GM23338 (cell line): ENCODE measurements at regions not wholly inside any gene's neighbourhood (a gene's known extent, or its start where the extent isn't known, plus 50 kb on each side); places are given as distances from the start of the nearest gene placed in this dataset.

Experiments
- ATAC-seq: fragments of 200-7000 bp; cut with Tn5 transposase; 3 replicates; pipeline ENCODE4 v1.9.1; 2020
- DNase-seq: peaks from one replicate; pipeline ENCODE4 v3.0.0-alpha.2; 2015; ENCODE audit warnings: low spot score
- H2AFZ ChIP-seq: fragments of 200-600 bp; sonication (generic); 2 replicates; pipeline ENCODE4 v1.8.0; 2016; ENCODE audit warnings: antibody characterized with exemption, mild to moderate bottlenecking, moderate library complexity
- H3F3A ChIP-seq: fragments of 200-600 bp; sonication (generic); replicated peaks from 2 replicates; pipeline ENCODE4 v1.8.0; 2017; ENCODE audit warnings: antibody characterized with exemption, mixed run types, low read depth
- H3K27ac ChIP-seq: fragments of 200-600 bp; sonication (generic); 2 replicates; pipeline ENCODE4 v1.6.1; 2016; ENCODE audit warnings: low read depth
- H3K27me3 ChIP-seq: fragments of 200-600 bp; sonication (generic); 2 replicates; pipeline ENCODE4 v1.8.0; 2016; ENCODE audit warnings: mild to moderate bottlenecking, mixed run types, moderate library complexity; ENCODE audit not compliant: insufficient read depth
- H3K36me3 ChIP-seq: fragments of 200-600 bp; sonication (generic); 2 replicates; pipeline ENCODE4 v1.8.0; 2016; ENCODE audit warnings: mild to moderate bottlenecking; ENCODE audit not compliant: insufficient read depth
- H3K4me1 ChIP-seq: fragments of 200-600 bp; sonication (generic); 2 replicates; pipeline ENCODE4 v1.8.0; 2016; ENCODE audit warnings: mild to moderate bottlenecking, moderate library complexity; ENCODE audit not compliant: insufficient read depth
- H3K4me2 ChIP-seq: fragments of 200-600 bp; sonication (generic); 2 replicates; pipeline ENCODE4 v1.7.1; 2017; ENCODE audit warnings: mixed run types
- H3K4me3 ChIP-seq: fragments of 200-600 bp; sonication (generic); 2 replicates; pipeline ENCODE4 v1.6.1; 2016; ENCODE audit warnings: mixed run types
- H3K79me2 ChIP-seq: fragments of 200-600 bp; sonication (generic); replicated peaks from 2 replicates; pipeline ENCODE4 v1.8.0; 2017; ENCODE audit warnings: mild to moderate bottlenecking; ENCODE audit not compliant: insufficient read depth
- H3K9me2 ChIP-seq: fragments of 200-600 bp; sonication (generic); 2 replicates; pipeline ENCODE4 v1.8.0; 2017; ENCODE audit not compliant: insufficient read depth
- H4K20me1 ChIP-seq: fragments of 200-600 bp; sonication (generic); replicated peaks from 2 replicates; pipeline ENCODE4 v1.8.0; 2017; ENCODE audit warnings: mild to moderate bottlenecking; ENCODE audit not compliant: insufficient read depth
- H3K27ac Mint-ChIP-seq: 2 replicates; pipeline ENCODE4 v1.8.0; 2020; ENCODE audit warnings: inconsistent platforms, mild to moderate bottlenecking, moderate library complexity, mixed read lengths
- H3K27me3 Mint-ChIP-seq: 3 replicates; pipeline ENCODE4 v1.8.0; 2022; ENCODE audit warnings: low read depth, mild to moderate bottlenecking, moderate library complexity, mixed read lengths, inconsistent platforms; ENCODE audit not compliant: insufficient read depth, poor library complexity
- H3K36me3 Mint-ChIP-seq: 3 replicates; pipeline ENCODE4 v1.8.0; 2021; ENCODE audit warnings: low read depth, mild to moderate bottlenecking, inconsistent platforms, moderate library complexity, mixed read lengths
- H3K4me1 Mint-ChIP-seq: 3 replicates; pipeline ENCODE4 v1.8.0; 2020; ENCODE audit warnings: mild to moderate bottlenecking, inconsistent platforms, mixed read lengths
- H3K4me3 Mint-ChIP-seq: 3 replicates; pipeline ENCODE4 v1.8.0; 2021; ENCODE audit warnings: moderate library complexity, mild to moderate bottlenecking, inconsistent platforms, mixed read lengths
- H3K9me3 Mint-ChIP-seq: 3 replicates; pipeline ENCODE4 v1.8.0; 2020; ENCODE audit warnings: moderate library complexity, mild to moderate bottlenecking, inconsistent platforms, mixed read lengths
- CREB1 ChIP-seq: fragments of 250-450 bp; sonication (Bioruptor Pico); IDR thresholded peaks from 2 replicates; pipeline ENCODE4 v1.5.0; 2020; ENCODE audit warnings: low read depth, mild to moderate bottlenecking, moderate library complexity
- CTCF ChIP-seq, 2 experiments: fragments of 200-600 bp in 1 of 2; sonication (generic) in 1 of 2; conservative IDR thresholded peaks; 2 replicates each; pipeline versions ENCODE4 v1.5.1 to v1.6.1; 2016 to 2017; ENCODE audit warnings: antibody characterized with exemption in 2 of 2, low read depth in 2 of 2, mild to moderate bottlenecking in 2 of 2, moderate library complexity in 1 of 2
- ETS1 ChIP-seq: IDR thresholded peaks from 2 replicates; pipeline ENCODE4 v1.6.1; 2016; ENCODE audit warnings: antibody characterized with exemption
- EZH2 ChIP-seq: fragments of 200-600 bp; sonication (generic); IDR thresholded peaks from one replicate; pipeline ENCODE4 v1.8.0; 2017; ENCODE audit warnings: antibody characterized with exemption, mild to moderate bottlenecking, low read depth; ENCODE audit not compliant: unreplicated experiment
- EZH2phosphoT487 ChIP-seq: fragments of 200-600 bp; sonication (generic); IDR thresholded peaks from one replicate; pipeline ENCODE4 v1.8.1; 2018; ENCODE audit warnings: antibody characterized with exemption; ENCODE audit not compliant: unreplicated experiment
- JUNB ChIP-seq: IDR thresholded peaks from one replicate; pipeline ENCODE4 v1.6.1; 2016; ENCODE audit warnings: antibody characterized with exemption; ENCODE audit not compliant: unreplicated experiment
- POLR2AphosphoS5 ChIP-seq: IDR thresholded peaks from 2 replicates; pipeline ENCODE4 v1.6.1; 2016; ENCODE audit warnings: antibody characterized with exemption, low read depth
- REST ChIP-seq: IDR thresholded peaks from one replicate; pipeline ENCODE4 v1.6.1; 2018; ENCODE audit warnings: antibody characterized with exemption; ENCODE audit not compliant: unreplicated experiment
- STAT1 ChIP-seq: IDR thresholded peaks from one replicate; pipeline ENCODE4 v1.6.1; 2016; ENCODE audit warnings: antibody characterized with exemption; ENCODE audit not compliant: unreplicated experiment
- ZNF114 ChIP-seq: fragments of 250-450 bp; sonication (Bioruptor Pico); IDR thresholded peaks from 2 replicates; pipeline ENCODE4 v1.5.0; 2020; ENCODE audit warnings: mild to moderate bottlenecking, moderate library complexity
- ZNF331 ChIP-seq: fragments of 250-450 bp; sonication (Bioruptor Pico); IDR thresholded peaks from 2 replicates; pipeline ENCODE4 v1.5.0; 2020; ENCODE audit warnings: low read depth, mild to moderate bottlenecking, moderate library complexity

- TF ChIP-seq JUNB (no peak), EZH2 (no peak), ZNF331 (no peak), REST (no peak), ETS1 (no peak), CREB1 (CRISPR knock-in tag) (no peak), ZNF114 (CRISPR knock-in tag) (no peak), POLR2AphosphoS5 (no peak), EZH2phosphoT487 (no peak), STAT1 (no peak), CTCF (conservative IDR thresholded peaks at IDR 0.05; ENCODE audit: low read depth in 2 of 2) (no peak)
Measured at GRCh38 chr4:188780686-188781085, 641.4 kb downstream of the TRIML1 start (continued).

- DNase-seq (peak; percentile 70), ATAC-seq (peak; percentile 81)
- H3K27me3 ChIP-seq = no peaks in the 10 kb centered on the region
- no peaks in the 10 kb centered on the region for H4K20me1 ChIP-seq
- no peak overlapping the region for H3K4me3 ChIP-seq
- H2AFZ ChIP-seq = no peak overlapping the region; the same call in 1 of the 2 replicates
- H3K36me3 Mint-ChIP-seq = no peaks in the 10 kb centered on the region
- no peak overlapping the region for H3K4me2 ChIP-seq
- peaks cover 2% of the 10 kb centered on the region for H3K27me3 Mint-ChIP-seq
- no peaks in the 10 kb centered on the region for H3K4me1 Mint-ChIP-seq
- H3K27ac ChIP-seq = no peak overlapping the region
- no peak overlapping the region for H3K27ac Mint-ChIP-seq
- no peaks in the 10 kb centered on the region for H3K79me2 ChIP-seq
- H3K4me1 ChIP-seq = no peaks in the 10 kb centered on the region
- H3F3A ChIP-seq = no peaks in the 10 kb centered on the region
- no peak overlapping the region for H3K4me3 Mint-ChIP-seq
- no peaks in the 10 kb centered on the region for H3K9me3 Mint-ChIP-seq
- no peaks in the 10 kb centered on the region for H3K9me2 ChIP-seq
- TF ChIP-seq CTCF (conservative IDR thresholded peaks at IDR 0.05; ENCODE audit: low read depth in 2 of 2) (peak; percentile 63 to 73), ZNF114 (CRISPR knock-in tag) (no peak)
- no peaks in the 10 kb centered on the region for H3K36me3 ChIP-seq
Measured at GRCh38 chr4:188781655-188782054, 642.4 kb downstream of the TRIML1 start.
